Astrocyte of the hippocampus (primary cell): ENCODE measurements at regions not wholly inside any gene's neighbourhood (a gene's known extent, or its start where the extent isn't known, plus 50 kb on each side); places are given as distances from the start of the nearest gene placed in this dataset.

Experiments
- DNase-seq: peaks from one replicate; pipeline ENCODE4 v3.0.0; 2011; ENCODE audit warnings: low read depth, low spot score

GRCh38 chr15:98384328-98385029 is 263.9 kb upstream of the IGF1R start:
- no peak for DNase-seq

- no peak for DNase-seq
Measured at GRCh38 chr15:98385752-98386381, 262.5 kb upstream of the IGF1R start.

- DNase-seq, result no peak
Measured at GRCh38 chr15:98386561-98386960, 261.8 kb upstream of the IGF1R start.

GRCh38 chr15:98387866-98388265 is 260.5 kb upstream of the IGF1R start:
- DNase-seq, result no peak

GRCh38 chr15:98390946-98391530 is 257.3 kb upstream of the IGF1R start:
- no peak for DNase-seq

- DNase-seq, result no peak
Measured at GRCh38 chr15:98391568-98391967, 256.8 kb upstream of the IGF1R start.

GRCh38 chr15:98393471-98393870 is 254.9 kb upstream of the IGF1R start:
- no peak for DNase-seq

GRCh38 chr15:98394546-98394945 is 253.8 kb upstream of the IGF1R start:
- DNase-seq, result no peak

- DNase-seq, result no peak
Measured at GRCh38 chr15:98395974-98396610, 252.2 kb upstream of the IGF1R start.

GRCh38 chr15:98397419-98397818 is 250.9 kb upstream of the IGF1R start:
- no peak for DNase-seq

- DNase-seq, result no peak
Measured at GRCh38 chr15:98398056-98398455, 250.3 kb upstream of the IGF1R start.

GRCh38 chr15:98398886-98399285 is 249.5 kb upstream of the IGF1R start:
- DNase-seq, result no peak

GRCh38 chr15:98400120-98400519 is 248.2 kb upstream of the IGF1R start:
- DNase-seq, result no peak

- no peak for DNase-seq
Measured at GRCh38 chr15:98401029-98401428, 247.3 kb upstream of the IGF1R start.

GRCh38 chr15:98402486-98402885 is 245.9 kb upstream of the IGF1R start:
- DNase-seq, result no peak

GRCh38 chr15:98403169-98403568 is 245.2 kb upstream of the IGF1R start:
- DNase-seq, result no peak

- DNase-seq, result no peak
Measured at GRCh38 chr15:98403569-98403968, 244.8 kb upstream of the IGF1R start.

- no peak for DNase-seq
Measured at GRCh38 chr15:98405013-98405412, 243.3 kb upstream of the IGF1R start.

GRCh38 chr15:98408231-98408630 is 240.1 kb upstream of the IGF1R start:
- DNase-seq, result no peak

GRCh38 chr15:98410328-98410727 is 238.0 kb upstream of the IGF1R start:
- DNase-seq, result no peak

- no peak for DNase-seq
Measured at GRCh38 chr15:98412852-98413251, 235.5 kb upstream of the IGF1R start.

GRCh38 chr15:98413933-98414546 is 234.3 kb upstream of the IGF1R start:
- no peak for DNase-seq
